H1 (cell line): ENCODE measurements at regions not wholly inside any gene's neighbourhood (a gene's known extent, or its start where the extent isn't known, plus 50 kb on each side); places are given as distances from the start of the nearest gene placed in this dataset.
A peak's percentile ranks its signal among the peaks of the same experiment; 100 is the strongest.

Experiments
- CTCF ChIA-PET: fragments of 300-600 bp; sonication (Branson Sonifier 250); formaldehyde crosslinking; loops from one replicate; lab custom pipeline; 2021; ENCODE audit not compliant: partially characterized antibody; lab: Charles Lee
- POLR2A ChIA-PET: fragments of 300-600 bp; sonication (Branson Sonifier 250); formaldehyde crosslinking; loops from one replicate; lab custom pipeline; 2021; ENCODE audit warnings: inconsistent platforms; ENCODE audit not compliant: partially characterized antibody; lab: Charles Lee
- DNase-seq, 2 experiments: peaks; one replicate each; pipeline versions ENCODE4 v3.0.0 to v3.0.0-alpha.2; 2010 to 2022; ENCODE audit warnings: low spot score in 2 of 2, low read depth in 1 of 2, mixed read lengths in 1 of 2
- FAIRE-seq: peaks from 2 replicates; lab custom pipeline; 2011; peaks lifted over from hg19 to GRCh38; lab: Jason Lieb, UNC
- H2AFZ ChIP-seq: 2 replicates; pipeline ENCODE4 v1.8.1; 2012; ENCODE audit warnings: low read length, inconsistent platforms
- H2AK5ac ChIP-seq: 2 replicates; pipeline ENCODE4 v1.6.1; 2013; ENCODE audit warnings: low read depth, low read length
- H2BK120ac ChIP-seq: replicated peaks from 2 replicates; pipeline ENCODE3; 2013; ENCODE audit warnings: low read depth, low read length, inconsistent platforms
- H2BK12ac ChIP-seq: 2 replicates; pipeline ENCODE4 v1.6.1; 2013; ENCODE audit warnings: low read depth, low read length
- H2BK15ac ChIP-seq: 2 replicates; pipeline ENCODE4 v1.6.1; 2013; ENCODE audit warnings: low read length
- H2BK20ac ChIP-seq: 2 replicates; pipeline ENCODE4 v1.6.1; 2013; ENCODE audit warnings: low read length
- H2BK5ac ChIP-seq: 2 replicates; pipeline ENCODE4 v1.6.1; 2013; ENCODE audit warnings: low read depth, low read length
- H3K14ac ChIP-seq: 2 replicates; pipeline ENCODE4 v1.6.1; 2013; ENCODE audit warnings: inconsistent platforms; ENCODE audit not compliant: insufficient read length
- H3K18ac ChIP-seq: 2 replicates; pipeline ENCODE4 v1.6.1; 2013; ENCODE audit warnings: low read length; ENCODE audit errors: extremely low read depth
- H3K23ac ChIP-seq: 2 replicates; pipeline ENCODE4 v1.6.1; 2013; ENCODE audit warnings: inconsistent platforms; ENCODE audit not compliant: insufficient read length
- H3K23me2 ChIP-seq: 2 replicates; pipeline ENCODE4 v1.6.1; 2013; ENCODE audit warnings: low read depth, low read length
- H3K27ac ChIP-seq: 2 replicates; pipeline ENCODE4 v1.6.1; 2011; ENCODE audit warnings: low read depth, low read length, inconsistent platforms
- H3K27me3 ChIP-seq, 4 experiments: replicated peaks in 1 of 4; 1 replicate in 1 of 4; 2 replicates in 3 of 4; pipeline versions ENCODE4 v1.6.1 to v1.8.1; 2011 to 2013; ENCODE audit warnings: low read length in 3 of 4, mild to moderate bottlenecking in 3 of 4, inconsistent platforms in 2 of 4, mixed read lengths in 2 of 4, moderate library complexity in 1 of 4; ENCODE audit not compliant: control insufficient read depth in 3 of 4, insufficient read depth in 3 of 4; ENCODE audit errors: extremely low read depth in 1 of 4
- H3K36me3 ChIP-seq, 4 experiments: 2 replicates each; pipeline versions ENCODE4 v1.6.1 to v1.8.1; 2011 to 2013; ENCODE audit warnings: mild to moderate bottlenecking in 4 of 4, low read length in 3 of 4, moderate library complexity in 2 of 4, control low read depth in 1 of 4, inconsistent platforms in 1 of 4; ENCODE audit not compliant: insufficient read depth in 4 of 4, control insufficient read depth in 2 of 4
- H3K4ac ChIP-seq: replicated peaks from 2 replicates; pipeline ENCODE3; 2013; ENCODE audit warnings: low read length, low read depth, mixed read lengths, inconsistent platforms; ENCODE audit not compliant: insufficient read length
- H3K4me1 ChIP-seq, 4 experiments: replicated peaks in 1 of 4; 1 replicate in 1 of 4; 2 replicates in 3 of 4; pipeline versions ENCODE4 v1.6.1 to v1.8.1; 2011 to 2013; ENCODE audit warnings: low read length in 3 of 4, inconsistent platforms in 2 of 4, mixed read lengths in 1 of 4; ENCODE audit not compliant: insufficient read depth in 4 of 4, control insufficient read depth in 3 of 4
- H3K4me2 ChIP-seq, 2 experiments: 2 replicates each; pipeline versions ENCODE4 v1.6.1 to v1.8.1; 2011 to 2013; ENCODE audit warnings: low read depth in 2 of 2, low read length in 2 of 2, control low read depth in 1 of 2, inconsistent platforms in 1 of 2, mild to moderate bottlenecking in 1 of 2; ENCODE audit not compliant: insufficient read depth in 1 of 2
- H3K4me3 ChIP-seq, 4 experiments: fragments of 200-600, 300-600 bp in 1 of 4; sonication (generic), shearing (Covaris generic), sonication (Bioruptor Twin) in 1 of 4; 2 replicates each; pipeline versions ENCODE4 v1.5.1 to v1.8.1; 2011 to 2016; ENCODE audit warnings: low read length in 4 of 4, low read depth in 3 of 4, control low read depth in 2 of 4, inconsistent platforms in 2 of 4, mild to moderate bottlenecking in 2 of 4, mixed read lengths in 1 of 4, moderate library complexity in 1 of 4; ENCODE audit not compliant: insufficient read depth in 2 of 4; ENCODE audit errors: extremely low read depth in 1 of 4
- H3K56ac ChIP-seq: replicated peaks from 2 replicates; pipeline ENCODE3; 2013; ENCODE audit warnings: low read depth, mild to moderate bottlenecking, mixed read lengths, low read length, inconsistent platforms; ENCODE audit not compliant: insufficient read length
- H3K79me1 ChIP-seq: 2 replicates; pipeline ENCODE4 v1.6.1; 2013; ENCODE audit warnings: low read depth, low read length, control low read depth
- H3K79me2 ChIP-seq, 2 experiments: 2 replicates each; pipeline versions ENCODE4 v1.6.1 to v1.8.1; 2012 to 2013; ENCODE audit warnings: low read length in 2 of 2, mild to moderate bottlenecking in 2 of 2, inconsistent platforms in 1 of 2; ENCODE audit not compliant: insufficient read depth in 2 of 2, control insufficient read depth in 1 of 2
- H3K9ac ChIP-seq, 4 experiments: replicated peaks in 1 of 4; 1 replicate in 1 of 4; 2 replicates in 3 of 4; pipeline versions ENCODE4 v1.6.1 to v1.8.1; 2011 to 2013; ENCODE audit warnings: low read depth in 3 of 4, low read length in 3 of 4, control low read depth in 2 of 4, mild to moderate bottlenecking in 2 of 4, moderate library complexity in 2 of 4, inconsistent platforms in 1 of 4; ENCODE audit errors: extremely low read depth in 1 of 4
- H3K9me3 ChIP-seq, 2 experiments: 2 replicates each; pipeline versions ENCODE4 v1.6.1 to v1.8.1; 2012 to 2013; ENCODE audit warnings: mild to moderate bottlenecking in 2 of 2, moderate library complexity in 2 of 2, control low read depth in 1 of 2, inconsistent platforms in 1 of 2, low read depth in 1 of 2, low read length in 1 of 2, mixed read lengths in 1 of 2; ENCODE audit not compliant: insufficient read depth in 2 of 2
- H4K20me1 ChIP-seq, 2 experiments: replicated peaks in 1 of 2; 2 replicates each; pipeline versions ENCODE3 to v1.8.1; 2011 to 2013; ENCODE audit warnings: inconsistent platforms in 2 of 2, low read length in 2 of 2, mild to moderate bottlenecking in 1 of 2; ENCODE audit not compliant: insufficient read depth in 2 of 2, control insufficient read depth in 1 of 2
- H4K5ac ChIP-seq: 2 replicates; pipeline ENCODE4 v1.6.1; 2013; ENCODE audit warnings: low read length, low read depth, mixed read lengths, inconsistent platforms; ENCODE audit not compliant: insufficient read length
- H4K8ac ChIP-seq: 2 replicates; pipeline ENCODE4 v1.8.0; 2013; ENCODE audit warnings: mild to moderate bottlenecking, moderate library complexity, low read length, inconsistent platforms; ENCODE audit not compliant: insufficient read depth; ENCODE audit errors: extremely low read depth
- H4K91ac ChIP-seq: replicated peaks from 2 replicates; pipeline ENCODE3; 2013; ENCODE audit warnings: low read length, mixed read lengths, inconsistent platforms; ENCODE audit not compliant: insufficient read length
- EZH2 ChIP-seq: fragments of 200-600 bp; sonication (generic); IDR thresholded peaks from 2 replicates; pipeline ENCODE4 v1.7.1; 2012; ENCODE audit warnings: low read depth, mild to moderate bottlenecking, moderate library complexity, low read length, inconsistent platforms; ENCODE audit not compliant: severe bottlenecking
- HDAC2 ChIP-seq, 2 experiments: fragments of 300-600 bp in 1 of 2; sonication (generic) in 1 of 2; IDR thresholded peaks; 2 replicates each; pipeline ENCODE4 v1.6.1; 2011 to 2012; ENCODE audit warnings: low read depth in 2 of 2, low read length in 2 of 2, mild to moderate bottlenecking in 2 of 2, moderate library complexity in 2 of 2, borderline replicate concordance in 1 of 2, inconsistent platforms in 1 of 2
- KDM1A ChIP-seq: fragments of 200-600, 300-600 bp; sonication (generic); IDR thresholded peaks from 2 replicates; pipeline ENCODE4 v1.7.1; 2016; ENCODE audit warnings: mild to moderate bottlenecking, low read length, borderline replicate concordance
- KDM4A ChIP-seq: IDR thresholded peaks from one replicate; pipeline ENCODE4 v1.7.1; 2012; ENCODE audit warnings: low read depth, mild to moderate bottlenecking, moderate library complexity, low read length, inconsistent platforms; ENCODE audit not compliant: severe bottlenecking
- MAFK ChIP-seq: IDR thresholded peaks from 2 replicates; pipeline ENCODE4 v1.6.1; 2012; ENCODE audit warnings: low read depth, mild to moderate bottlenecking, improper control_type of control experiment, low read length
- NRF1 ChIP-seq: IDR thresholded peaks from 2 replicates; pipeline ENCODE4 v1.6.1; 2011; ENCODE audit warnings: mild to moderate bottlenecking, low read depth, low read length, improper control_type of control experiment
- SP2 ChIP-seq: IDR thresholded peaks from 2 replicates; pipeline ENCODE4 v1.6.1; 2012; ENCODE audit warnings: mild to moderate bottlenecking, low read length, inconsistent platforms
- SRF ChIP-seq: IDR thresholded peaks from 2 replicates; pipeline ENCODE4 v1.6.1; 2011; ENCODE audit warnings: mild to moderate bottlenecking, low read depth, low read length, moderate library complexity
- SUZ12 ChIP-seq: fragments of 200-600 bp; sonication (generic); IDR thresholded peaks from 2 replicates; pipeline ENCODE4 v1.6.1; 2012; ENCODE audit warnings: mild to moderate bottlenecking, inconsistent platforms, low read length, moderate library complexity, mixed read lengths
- TAF7 ChIP-seq: optimal IDR thresholded peaks from 2 replicates; pipeline ENCODE3; 2011; ENCODE audit warnings: low read depth, mild to moderate bottlenecking, inconsistent platforms, low read length, moderate library complexity, borderline replicate concordance
- YY1 ChIP-seq: IDR thresholded peaks from 2 replicates; pipeline ENCODE4 v1.6.1; 2011; ENCODE audit warnings: low read depth, mild to moderate bottlenecking, low read length
- WGBS, 2 experiments: shearing (Covaris generic) in 1 of 2; methylation state at CpG; one replicate each; pipeline versions ENCODE4 v1.1.6 to v1.1.7; 2013 to 2015; ENCODE audit warnings: low lambda C conversion rate in 2 of 2, mixed read lengths in 2 of 2, inconsistent platforms in 1 of 2, low coverage in 1 of 2, missing lambda C conversion rate in 1 of 2; ENCODE audit not compliant: insufficient replicate concordance in 2 of 2, insufficient coverage in 1 of 2, insufficient read length in 1 of 2; ENCODE audit errors: extremely low coverage in 1 of 2, missing lambda C conversion rate in 1 of 2; 5-methylcytosine and 5-hydroxymethylcytosine counted together
- TF ChIP-seq, protein P1 (sequence below), 3 experiments: IDR thresholded peaks; 1 replicate in 2 of 3; 2 replicates in 1 of 3; pipeline versions ENCODE4 v1.5.1 to v1.6.1; 2011; ENCODE audit warnings: low read length in 3 of 3, mild to moderate bottlenecking in 3 of 3, inconsistent platforms in 2 of 3, low read depth in 1 of 3, moderate library complexity in 1 of 3; ENCODE audit not compliant: insufficient read depth in 1 of 3; ENCODE audit errors: control extremely low read depth in 1 of 3

DNA sequence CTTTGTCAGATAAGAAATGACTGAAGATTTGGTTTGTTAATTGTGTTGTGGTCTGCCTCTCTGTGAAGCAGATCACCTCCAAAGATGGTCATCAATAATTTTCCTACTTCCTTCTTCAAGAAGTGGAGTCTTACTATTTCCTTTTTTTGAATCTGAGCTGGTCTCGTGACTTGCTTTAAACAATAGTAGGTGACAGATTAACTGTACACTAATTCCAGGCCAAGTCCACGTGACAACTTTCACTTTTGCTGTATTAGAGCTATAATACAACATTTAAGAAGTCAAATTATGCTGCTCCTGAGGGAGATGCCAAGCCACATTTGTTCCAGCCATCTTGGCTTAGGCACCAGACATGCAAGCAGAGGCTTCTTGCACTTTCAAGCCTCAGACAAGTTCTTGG, 393.8 kb upstream of the GRID2 start:
- WGBS, 2 experiments = 89% methylated on average over 2 of the region's 2 CpGs; no CpG with 5 or more reads in 1 of the 2 experiments
- Histone ChIP-seq H3K4me3 (no peak overlapping the region), H3K9ac (no peak overlapping the region), H3K23me2 (no peaks in the 10 kb centered on the region), H3K27ac (no peak overlapping the region), H2BK20ac (no peak overlapping the region), H3K79me2 (no peaks in the 10 kb centered on the region), H3K4me1 (peaks cover 0 to 1% (median 0%) of the 10 kb centered on the region in 4 experiments; a peak in 1 of 7 replicates), H2BK15ac (no peak overlapping the region), H3K36me3 (no peaks in the 10 kb centered on the region), H4K5ac (no peak overlapping the region), H4K91ac (no peak overlapping the region), H2BK12ac (no peak overlapping the region), H4K20me1 (no peaks in the 10 kb centered on the region), H2BK120ac (no peak overlapping the region), H3K18ac (no peak overlapping the region), H3K9me3 (no peaks in the 10 kb centered on the region), H3K23ac (no peak overlapping the region), H2AK5ac (no peak overlapping the region), H2AFZ (0 out of 2 replicates have a peak overlapping the region, but pooled peaks have one; percentile 50), H3K27me3 (no peaks in the 10 kb centered on the region), H2BK5ac (no peak overlapping the region), H3K14ac (no peak overlapping the region), H4K8ac (no peak overlapping the region), H3K4ac (no peak overlapping the region), H3K56ac (no peak overlapping the region), H3K79me1 (no peaks in the 10 kb centered on the region), H3K4me2 (no peak overlapping the region)
- DNase-seq (no peak), FAIRE-seq (no peak)
- ChIA-PET CTCF (no interaction called here), POLR2A (no interaction called here)
- no peak for TF ChIP-seq EZH2
- TF ChIP-seq, protein P1, sequence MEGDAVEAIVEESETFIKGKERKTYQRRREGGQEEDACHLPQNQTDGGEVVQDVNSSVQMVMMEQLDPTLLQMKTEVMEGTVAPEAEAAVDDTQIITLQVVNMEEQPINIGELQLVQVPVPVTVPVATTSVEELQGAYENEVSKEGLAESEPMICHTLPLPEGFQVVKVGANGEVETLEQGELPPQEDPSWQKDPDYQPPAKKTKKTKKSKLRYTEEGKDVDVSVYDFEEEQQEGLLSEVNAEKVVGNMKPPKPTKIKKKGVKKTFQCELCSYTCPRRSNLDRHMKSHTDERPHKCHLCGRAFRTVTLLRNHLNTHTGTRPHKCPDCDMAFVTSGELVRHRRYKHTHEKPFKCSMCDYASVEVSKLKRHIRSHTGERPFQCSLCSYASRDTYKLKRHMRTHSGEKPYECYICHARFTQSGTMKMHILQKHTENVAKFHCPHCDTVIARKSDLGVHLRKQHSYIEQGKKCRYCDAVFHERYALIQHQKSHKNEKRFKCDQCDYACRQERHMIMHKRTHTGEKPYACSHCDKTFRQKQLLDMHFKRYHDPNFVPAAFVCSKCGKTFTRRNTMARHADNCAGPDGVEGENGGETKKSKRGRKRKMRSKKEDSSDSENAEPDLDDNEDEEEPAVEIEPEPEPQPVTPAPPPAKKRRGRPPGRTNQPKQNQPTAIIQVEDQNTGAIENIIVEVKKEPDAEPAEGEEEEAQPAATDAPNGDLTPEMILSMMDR (IDR thresholded peaks at IDR 0.05; ENCODE audit: control extremely low read depth in 1 of 3, insufficient read depth in 1 of 3, low read depth in 1 of 3, low read length in 3 of 3) = no peak
- no peak for TF ChIP-seq TAF7
- no peak for TF ChIP-seq YY1
- no peak for TF ChIP-seq SUZ12
- no peak for TF ChIP-seq KDM4A
- no peak for TF ChIP-seq SRF
- TF ChIP-seq MAFK = no peak
- TF ChIP-seq NRF1 = no peak
- no peak for TF ChIP-seq KDM1A
- no peak for TF ChIP-seq SP2
- TF ChIP-seq HDAC2 (IDR thresholded peaks at IDR 0.05; ENCODE audit: borderline replicate concordance in 1 of 2, low read depth in 2 of 2, low read length in 2 of 2) = no peak
